HEK293 (cell line): ENCODE measurements at regions not wholly inside any gene's neighbourhood (a gene's known extent, or its start where the extent isn't known, plus 50 kb on each side); places are given as distances from the start of the nearest gene placed in this dataset.
"Not testable (repeated sequence)": the region's sequence is repeated elsewhere in the genome, so short reads cannot be mapped to it uniquely, and the experiment has no call there.

Experiments
- CTCF ChIA-PET: fragments of 350-600 bp; formaldehyde crosslinking; extraction: SDS; loops from one replicate; lab custom pipeline; 2021; ENCODE audit warnings: antibody characterized with exemption; lab: Yijun Ruan, JAX
- POLR2A ChIA-PET: fragments of 300-600 bp; formaldehyde crosslinking; extraction: SDS; loops from one replicate; lab custom pipeline; 2020; ENCODE audit warnings: antibody characterized with exemption, inconsistent platforms; lab: Yijun Ruan, JAX
- H3K27ac ChIP-seq: fragments of 200-500 bp; sonication (Bioruptor generic); 2 replicates; pipeline ENCODE4 v1.5.1; 2014; ENCODE audit warnings: low read depth, low read length, control low read depth, inconsistent platforms; ENCODE audit errors: extremely low read depth
- H3K36me3 ChIP-seq, 2 experiments: fragments of 200-500 bp in 1 of 2; sonication (Bioruptor generic) in 1 of 2; 1 replicate in 1 of 2; 2 replicates in 1 of 2; pipeline ENCODE4 v1.5.1; 2014 to 2017; ENCODE audit warnings: inconsistent platforms in 2 of 2, low read length in 2 of 2; ENCODE audit not compliant: control insufficient read depth in 2 of 2, insufficient read depth in 1 of 2
- H3K4me1 ChIP-seq: fragments of 200-500 bp; sonication (Bioruptor generic); 2 replicates; pipeline ENCODE4 v1.5.1; 2014; ENCODE audit warnings: mild to moderate bottlenecking, low read length, inconsistent platforms; ENCODE audit not compliant: control insufficient read depth, insufficient read depth
- H3K4me3 ChIP-seq: 2 replicates; pipeline ENCODE4 v1.5.1; 2011; ENCODE audit warnings: low read depth, mild to moderate bottlenecking, control low read depth, low read length, moderate library complexity
- H3K9me3 ChIP-seq: fragments of 200-500 bp; sonication (Bioruptor generic); 2 replicates; pipeline ENCODE4 v1.5.1; 2014; ENCODE audit warnings: low read depth, low read length, inconsistent platforms; ENCODE audit not compliant: control insufficient read depth, insufficient read depth
- FEZF1 ChIP-seq: fragments of 450-650 bp; formaldehyde crosslinking; IDR thresholded peaks from 2 replicates; pipeline ENCODE4 v1.5.1; 2016; ENCODE audit warnings: missing biosample characterization, missing genetic modification characterization
- KLF1 ChIP-seq: fragments of 450-650 bp; formaldehyde crosslinking; IDR thresholded peaks from 2 replicates; pipeline ENCODE4 v1.5.1; 2016; ENCODE audit warnings: missing biosample characterization, missing genetic modification characterization
- KLF17 ChIP-seq: fragments of 450-650 bp; formaldehyde crosslinking; IDR thresholded peaks from 2 replicates; pipeline ENCODE4 v1.5.1; 2016; ENCODE audit warnings: missing biosample characterization, missing genetic modification characterization
- MZF1 ChIP-seq: fragments of 450-650 bp; formaldehyde crosslinking; IDR thresholded peaks from 2 replicates; pipeline ENCODE4 v1.5.1; 2017; ENCODE audit warnings: missing biosample characterization, missing genetic modification characterization, borderline replicate concordance
- SETDB1 ChIP-seq: IDR thresholded peaks from one replicate; pipeline ENCODE4 v1.6.1; 2017; ENCODE audit warnings: mild to moderate bottlenecking, low read length, moderate library complexity, mixed read lengths; ENCODE audit not compliant: insufficient read length
- ZNF140 ChIP-seq: fragments of 450-650 bp; formaldehyde crosslinking; IDR thresholded peaks from 2 replicates; pipeline ENCODE4 v1.5.1; 2016; ENCODE audit warnings: missing biosample characterization, missing genetic modification characterization
- ZNF214 ChIP-seq: fragments of 450-650 bp; formaldehyde crosslinking; IDR thresholded peaks from 2 replicates; pipeline ENCODE4 v1.5.1; 2017; ENCODE audit warnings: missing biosample characterization, mild to moderate bottlenecking, missing genetic modification characterization, borderline replicate concordance
- ZNF23 ChIP-seq: fragments of 450-650 bp; formaldehyde crosslinking; IDR thresholded peaks from 2 replicates; pipeline ENCODE4 v1.5.1; 2016; ENCODE audit warnings: missing biosample characterization, missing genetic modification characterization, borderline replicate concordance
- ZNF558 ChIP-seq: fragments of 450-650 bp; formaldehyde crosslinking; IDR thresholded peaks from 2 replicates; pipeline ENCODE4 v1.5.1; 2016; ENCODE audit warnings: missing biosample characterization, missing genetic modification characterization
- ZNF621 ChIP-seq: fragments of 450-650 bp; formaldehyde crosslinking; IDR thresholded peaks from 2 replicates; pipeline ENCODE4 v1.5.1; 2017; ENCODE audit warnings: missing biosample characterization, missing genetic modification characterization
- ZNF626 ChIP-seq: fragments of 450-650 bp; sonication (Bioruptor Pico); formaldehyde crosslinking; IDR thresholded peaks from 2 replicates; pipeline ENCODE4 v1.5.1; 2018; ENCODE audit warnings: missing biosample characterization, missing genetic modification characterization, inconsistent platforms
- ZNF768 ChIP-seq: fragments of 450-650 bp; formaldehyde crosslinking; IDR thresholded peaks from 2 replicates; pipeline ENCODE4 v1.5.1; 2018; ENCODE audit warnings: missing biosample characterization, mild to moderate bottlenecking, missing genetic modification characterization
- ZNF843 ChIP-seq: fragments of 450-650 bp; formaldehyde crosslinking; IDR thresholded peaks from 2 replicates; pipeline ENCODE4 v1.5.1; 2016; ENCODE audit warnings: missing biosample characterization, missing genetic modification characterization
- TF ChIP-seq, protein P1 (sequence below): fragments of 450-650 bp; formaldehyde crosslinking; IDR thresholded peaks from 2 replicates; pipeline ENCODE4 v1.5.1; 2017; ENCODE audit warnings: missing biosample characterization, missing genetic modification characterization
- TF ChIP-seq, protein P2 (sequence below): fragments of 450-650 bp; formaldehyde crosslinking; IDR thresholded peaks from 2 replicates; pipeline ENCODE4 v1.5.1; 2016; ENCODE audit warnings: missing biosample characterization, missing genetic modification characterization
- TF ChIP-seq, protein P3 (sequence below): fragments of 450-650 bp; formaldehyde crosslinking; IDR thresholded peaks from 2 replicates; pipeline ENCODE4 v1.5.1; 2017; ENCODE audit warnings: missing biosample characterization, missing genetic modification characterization
- TF ChIP-seq, protein P4 (sequence below): fragments of 450-650 bp; formaldehyde crosslinking; IDR thresholded peaks from 2 replicates; pipeline ENCODE4 v1.5.1; 2016; ENCODE audit warnings: missing biosample characterization, missing genetic modification characterization
- TF ChIP-seq, protein P5 (sequence below): fragments of 450-650 bp; formaldehyde crosslinking; IDR thresholded peaks from 2 replicates; pipeline ENCODE4 v1.5.1; 2016; ENCODE audit warnings: missing biosample characterization, missing genetic modification characterization, low read depth
- TF ChIP-seq, protein P6 (sequence below): fragments of 450-650 bp; formaldehyde crosslinking; IDR thresholded peaks from 2 replicates; pipeline ENCODE4 v1.5.1; 2016; ENCODE audit warnings: missing biosample characterization, missing genetic modification characterization, low read depth

GRCh38 chr6:146937316-146937715 is 266.9 kb upstream of the STXBP5 start (continued):
- TF ChIP-seq, protein P1, sequence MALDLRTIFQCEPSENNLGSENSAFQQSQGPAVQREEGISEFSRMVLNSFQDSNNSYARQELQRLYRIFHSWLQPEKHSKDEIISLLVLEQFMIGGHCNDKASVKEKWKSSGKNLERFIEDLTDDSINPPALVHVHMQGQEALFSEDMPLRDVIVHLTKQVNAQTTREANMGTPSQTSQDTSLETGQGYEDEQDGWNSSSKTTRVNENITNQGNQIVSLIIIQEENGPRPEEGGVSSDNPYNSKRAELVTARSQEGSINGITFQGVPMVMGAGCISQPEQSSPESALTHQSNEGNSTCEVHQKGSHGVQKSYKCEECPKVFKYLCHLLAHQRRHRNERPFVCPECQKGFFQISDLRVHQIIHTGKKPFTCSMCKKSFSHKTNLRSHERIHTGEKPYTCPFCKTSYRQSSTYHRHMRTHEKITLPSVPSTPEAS: no peak
- no peak for TF ChIP-seq ZNF768 (tag by site-specific recombination)

DNA sequence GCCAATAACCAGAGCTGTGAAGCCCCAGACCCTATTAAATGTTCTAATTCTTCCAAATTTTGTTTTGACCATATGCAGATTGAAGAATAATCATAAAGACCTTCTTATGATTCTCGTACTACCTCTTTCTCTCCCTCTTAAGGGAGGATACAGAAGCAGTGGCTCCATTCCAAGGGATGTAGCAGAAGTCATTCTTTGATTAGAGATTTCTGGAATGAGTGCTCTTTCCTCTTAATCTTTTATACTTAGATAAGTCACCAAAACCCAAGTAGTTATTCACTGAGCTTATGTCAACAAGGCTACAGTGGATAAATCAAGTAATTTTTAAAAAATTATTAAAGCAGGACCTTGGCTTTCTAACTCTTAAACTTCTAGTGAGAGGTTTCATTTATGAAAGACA is 266.0 kb upstream of the STXBP5 start:
- TF ChIP-seq ZNF23 (tag by site-specific recombination): no peak
- TF ChIP-seq, protein P2, sequence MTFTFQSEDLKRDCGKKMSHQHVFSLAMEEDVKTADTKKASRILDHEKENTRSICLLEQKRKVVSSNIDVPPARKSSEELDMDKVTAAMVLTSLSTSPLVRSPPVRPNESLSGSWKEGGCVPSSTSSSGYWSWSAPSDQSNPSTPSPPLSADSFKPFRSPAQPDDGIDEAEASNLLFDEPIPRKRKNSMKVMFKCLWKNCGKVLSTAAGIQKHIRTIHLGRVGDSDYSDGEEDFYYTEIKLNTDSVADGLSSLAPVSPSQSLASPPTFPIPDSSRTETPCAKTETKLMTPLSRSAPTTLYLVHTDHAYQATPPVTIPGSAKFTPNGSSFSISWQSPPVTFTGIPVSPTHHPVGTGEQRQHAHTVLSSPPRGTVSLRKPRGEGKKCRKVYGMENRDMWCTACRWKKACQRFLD: no peak
- TF ChIP-seq MZF1: no peak
- TF ChIP-seq KLF1 (tag by site-specific recombination): no peak
- TF ChIP-seq ZNF843: no peak
- TF ChIP-seq KLF17 (tag by site-specific recombination): no peak
- TF ChIP-seq SETDB1: no peak
- no peak for TF ChIP-seq ZNF626 (tag by site-specific recombination)
- no peak for TF ChIP-seq ZNF214
- Histone ChIP-seq H3K4me3 (no peak overlapping the region), H3K9me3 (no peaks in the 10 kb centered on the region), H3K36me3 (no peaks in the 10 kb centered on the region), H3K27ac (no peak overlapping the region), H3K4me1 (no peaks in the 10 kb centered on the region)
- ChIA-PET CTCF (no interaction called here), POLR2A (no interaction called here)

DNA sequence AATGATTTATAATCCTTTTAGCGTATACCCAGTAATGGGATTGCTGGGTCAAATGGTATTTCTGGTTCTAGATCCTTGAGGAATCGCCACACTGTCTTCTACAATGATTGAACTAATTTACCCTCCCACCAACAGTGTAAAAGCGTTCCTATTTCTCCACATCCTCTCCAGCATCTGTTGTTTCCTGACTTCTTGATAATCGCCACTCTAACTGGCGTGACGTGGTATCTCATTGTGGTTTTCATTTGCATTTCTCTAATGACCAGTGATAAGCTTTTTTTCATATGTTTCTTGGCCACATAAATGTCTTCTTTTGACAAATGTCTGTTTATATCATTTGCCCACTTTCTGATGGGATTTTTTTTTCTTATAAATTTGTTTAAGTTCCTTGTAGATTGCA is 264.8 kb upstream of the STXBP5 start:
- POLR2A ChIA-PET, H3K36me3 ChIP-seq: not testable (repeated sequence)
- CTCF ChIA-PET: interaction anchor here (0.7 kb wide), 1 partner anchor 1242 kb away, joined by 5 read pairs; no protein-coding TSS in a partner anchor

DNA sequence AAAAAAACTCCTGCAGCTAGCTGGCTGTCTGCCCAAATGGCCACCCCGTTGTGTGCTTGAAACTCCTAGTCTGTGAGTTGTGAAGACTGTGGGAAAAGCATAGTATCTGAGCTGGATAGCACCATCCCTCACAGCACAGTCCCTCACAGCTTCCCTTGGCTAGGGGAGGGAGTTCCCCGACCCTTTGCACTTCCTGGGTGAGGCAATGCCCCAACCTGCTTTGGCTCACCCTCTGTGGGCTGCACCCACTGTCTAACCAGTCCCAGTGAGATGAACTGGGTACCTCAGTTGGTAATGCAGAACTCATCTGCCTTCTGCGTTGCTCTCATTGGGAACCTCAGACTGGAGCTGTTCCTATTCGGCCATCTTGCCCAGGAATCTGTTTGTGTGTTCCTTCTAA is 260.6 kb upstream of the STXBP5 start:
- POLR2A ChIA-PET: no interaction called here
- Histone ChIP-seq H3K27ac (no peak overlapping the region), H3K36me3 (no peaks in the 10 kb centered on the region), H3K4me3 (no peak overlapping the region), H3K4me1 (no peaks in the 10 kb centered on the region), H3K9me3 (no peaks in the 10 kb centered on the region)
- CTCF ChIA-PET: interaction anchor here (0.7 kb wide), 1 partner anchor 9 kb away, joined by 3 read pairs; no protein-coding TSS in a partner anchor
- no peak for TF ChIP-seq FEZF1 (tag by site-specific recombination)
- no peak for TF ChIP-seq ZNF558 (tag by site-specific recombination)
- TF ChIP-seq MZF1: no peak
- TF ChIP-seq, protein P3, sequence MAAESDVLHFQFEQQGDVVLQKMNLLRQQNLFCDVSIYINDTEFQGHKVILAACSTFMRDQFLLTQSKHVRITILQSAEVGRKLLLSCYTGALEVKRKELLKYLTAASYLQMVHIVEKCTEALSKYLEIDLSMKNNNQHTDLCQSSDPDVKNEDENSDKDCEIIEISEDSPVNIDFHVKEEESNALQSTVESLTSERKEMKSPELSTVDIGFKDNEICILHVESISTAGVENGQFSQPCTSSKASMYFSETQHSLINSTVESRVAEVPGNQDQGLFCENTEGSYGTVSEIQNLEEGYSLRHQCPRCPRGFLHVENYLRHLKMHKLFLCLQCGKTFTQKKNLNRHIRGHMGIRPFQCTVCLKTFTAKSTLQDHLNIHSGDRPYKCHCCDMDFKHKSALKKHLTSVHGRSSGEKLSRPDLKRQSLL (tag by site-specific recombination): no peak
- no peak for TF ChIP-seq ZNF621 (tag by site-specific recombination)
- no peak for TF ChIP-seq ZNF768 (tag by site-specific recombination)
- TF ChIP-seq, protein P4, sequence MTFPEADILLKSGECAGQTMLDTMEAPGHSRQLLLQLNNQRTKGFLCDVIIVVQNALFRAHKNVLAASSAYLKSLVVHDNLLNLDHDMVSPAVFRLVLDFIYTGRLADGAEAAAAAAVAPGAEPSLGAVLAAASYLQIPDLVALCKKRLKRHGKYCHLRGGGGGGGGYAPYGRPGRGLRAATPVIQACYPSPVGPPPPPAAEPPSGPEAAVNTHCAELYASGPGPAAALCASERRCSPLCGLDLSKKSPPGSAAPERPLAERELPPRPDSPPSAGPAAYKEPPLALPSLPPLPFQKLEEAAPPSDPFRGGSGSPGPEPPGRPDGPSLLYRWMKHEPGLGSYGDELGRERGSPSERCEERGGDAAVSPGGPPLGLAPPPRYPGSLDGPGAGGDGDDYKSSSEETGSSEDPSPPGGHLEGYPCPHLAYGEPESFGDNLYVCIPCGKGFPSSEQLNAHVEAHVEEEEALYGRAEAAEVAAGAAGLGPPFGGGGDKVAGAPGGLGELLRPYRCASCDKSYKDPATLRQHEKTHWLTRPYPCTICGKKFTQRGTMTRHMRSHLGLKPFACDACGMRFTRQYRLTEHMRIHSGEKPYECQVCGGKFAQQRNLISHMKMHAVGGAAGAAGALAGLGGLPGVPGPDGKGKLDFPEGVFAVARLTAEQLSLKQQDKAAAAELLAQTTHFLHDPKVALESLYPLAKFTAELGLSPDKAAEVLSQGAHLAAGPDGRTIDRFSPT (tag by site-specific recombination): no peak
- TF ChIP-seq, protein P5, sequence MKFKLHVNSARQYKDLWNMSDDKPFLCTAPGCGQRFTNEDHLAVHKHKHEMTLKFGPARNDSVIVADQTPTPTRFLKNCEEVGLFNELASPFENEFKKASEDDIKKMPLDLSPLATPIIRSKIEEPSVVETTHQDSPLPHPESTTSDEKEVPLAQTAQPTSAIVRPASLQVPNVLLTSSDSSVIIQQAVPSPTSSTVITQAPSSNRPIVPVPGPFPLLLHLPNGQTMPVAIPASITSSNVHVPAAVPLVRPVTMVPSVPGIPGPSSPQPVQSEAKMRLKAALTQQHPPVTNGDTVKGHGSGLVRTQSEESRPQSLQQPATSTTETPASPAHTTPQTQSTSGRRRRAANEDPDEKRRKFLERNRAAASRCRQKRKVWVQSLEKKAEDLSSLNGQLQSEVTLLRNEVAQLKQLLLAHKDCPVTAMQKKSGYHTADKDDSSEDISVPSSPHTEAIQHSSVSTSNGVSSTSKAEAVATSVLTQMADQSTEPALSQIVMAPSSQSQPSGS (tag by site-specific recombination): no peak
- no peak for TF ChIP-seq ZNF140 (tag by site-specific recombination)
- TF ChIP-seq, protein P6, sequence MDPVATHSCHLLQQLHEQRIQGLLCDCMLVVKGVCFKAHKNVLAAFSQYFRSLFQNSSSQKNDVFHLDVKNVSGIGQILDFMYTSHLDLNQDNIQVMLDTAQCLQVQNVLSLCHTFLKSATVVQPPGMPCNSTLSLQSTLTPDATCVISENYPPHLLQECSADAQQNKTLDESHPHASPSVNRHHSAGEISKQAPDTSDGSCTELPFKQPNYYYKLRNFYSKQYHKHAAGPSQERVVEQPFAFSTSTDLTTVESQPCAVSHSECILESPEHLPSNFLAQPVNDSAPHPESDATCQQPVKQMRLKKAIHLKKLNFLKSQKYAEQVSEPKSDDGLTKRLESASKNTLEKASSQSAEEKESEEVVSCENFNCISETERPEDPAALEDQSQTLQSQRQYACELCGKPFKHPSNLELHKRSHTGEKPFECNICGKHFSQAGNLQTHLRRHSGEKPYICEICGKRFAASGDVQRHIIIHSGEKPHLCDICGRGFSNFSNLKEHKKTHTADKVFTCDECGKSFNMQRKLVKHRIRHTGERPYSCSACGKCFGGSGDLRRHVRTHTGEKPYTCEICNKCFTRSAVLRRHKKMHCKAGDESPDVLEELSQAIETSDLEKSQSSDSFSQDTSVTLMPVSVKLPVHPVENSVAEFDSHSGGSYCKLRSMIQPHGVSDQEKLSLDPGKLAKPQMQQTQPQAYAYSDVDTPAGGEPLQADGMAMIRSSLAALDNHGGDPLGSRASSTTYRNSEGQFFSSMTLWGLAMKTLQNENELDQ: no peak

More for the DNA sequence above, 264.8 kb upstream of the STXBP5 start:
- not testable (repeated sequence) for H3K4me1 ChIP-seq, H3K4me3 ChIP-seq, H3K9me3 ChIP-seq, H3K27ac ChIP-seq
